Astrocyte of the cerebellum (primary cell): ENCODE measurements at regions not wholly inside any gene's neighbourhood (a gene's known extent, or its start where the extent isn't known, plus 50 kb on each side); places are given as distances from the start of the nearest gene placed in this dataset.
A peak's percentile ranks its signal among the peaks of the same experiment; 100 is the strongest.

Source experiments
- DNase-seq: peaks from one replicate; pipeline ENCODE4 v3.0.0-alpha.2; 2011; ENCODE audit warnings: low read depth
- H3K4me3 ChIP-seq: 2 replicates; pipeline ENCODE4 v1.5.1; 2011; ENCODE audit warnings: mild to moderate bottlenecking, low read depth, low read length, moderate library complexity
- CTCF ChIP-seq: IDR thresholded peaks from 2 replicates; pipeline ENCODE4 v1.5.1; 2012; ENCODE audit warnings: low read length, low read depth, moderate library complexity, mild to moderate bottlenecking; ENCODE audit errors: missing control alignments
- in situ Hi-C: cut with HindIII; loops from 2 replicates; pipeline ENCODE4 v1.10.0; 2017; ENCODE audit warnings: low sequenced_read_pairs

GRCh38 chrX:45745479-45745878, 544.8 kb upstream of the DIPK2B start:
- H3K4me3 ChIP-seq = no peak overlapping the region
- in situ Hi-C loops = no loop called here
- DNase-seq = no peak
- TF ChIP-seq CTCF = no peak

- TF ChIP-seq CTCF = no peak
- DNase-seq = no peak
- in situ Hi-C loops = no loop called here
These were observed 543.4 kb upstream of the DIPK2B start for GRCh38 chrX:45743906-45744625.

GRCh38 chrX:45743081-45743533, 542.4 kb upstream of the DIPK2B start:
- in situ Hi-C loops = no loop called here
- peak; percentile 32 for TF ChIP-seq CTCF
- no peak for DNase-seq

More at GRCh38 chrX:45743906-45744625, 543.4 kb upstream of the DIPK2B start:
- no peak overlapping the region for H3K4me3 ChIP-seq

GRCh38 chrX:45740291-45740690, 539.6 kb upstream of the DIPK2B start:
- no peak for DNase-seq
- no peak overlapping the region for H3K4me3 ChIP-seq
- no peak for TF ChIP-seq CTCF
- in situ Hi-C loops = no loop called here

More at GRCh38 chrX:45743081-45743533, 542.4 kb upstream of the DIPK2B start:
- no peak overlapping the region for H3K4me3 ChIP-seq

GRCh38 chrX:45735571-45735970, 534.9 kb upstream of the DIPK2B start:
- DNase-seq = no peak
- H3K4me3 ChIP-seq = no peak overlapping the region
- no peak for TF ChIP-seq CTCF
- in situ Hi-C loops = no loop called here

- H3K4me3 ChIP-seq = no peak overlapping the region
- no peak for DNase-seq
- no peak for TF ChIP-seq CTCF
- in situ Hi-C loops = no loop called here
These were observed 530.8 kb upstream of the DIPK2B start for GRCh38 chrX:45731448-45731847.

GRCh38 chrX:45727761-45728160, 527.1 kb upstream of the DIPK2B start:
- DNase-seq = no peak
- in situ Hi-C loops = no loop called here
- no peak for TF ChIP-seq CTCF
- no peak overlapping the region for H3K4me3 ChIP-seq
